ENCODE measurements at regions not wholly inside any gene's neighbourhood (a gene's known extent, or its start where the extent isn't known, plus 50 kb on each side); places are given as distances from the start of the nearest gene placed in this dataset.

- H3K27me3 ChIP-seq (ENCODE audit: control insufficient read depth, insufficient read depth, low read length) = no peaks in the 10 kb centered on the region
- no peaks in the 10 kb centered on the region for H3K9me3 ChIP-seq (ENCODE audit: control insufficient read depth, insufficient read depth, low read depth, low read length)
- no peak for DNase-seq (ENCODE audit: low read depth in 2 of 2)
- H3K9ac ChIP-seq (ENCODE audit: insufficient read depth, low read length) = no peak overlapping the region
- H3K79me2 ChIP-seq (ENCODE audit: control insufficient read depth, insufficient read depth, low read length) = no peaks in the 10 kb centered on the region
- no peak overlapping the region for H3K27ac ChIP-seq (ENCODE audit: insufficient read depth, low read length)
- no peaks in the 10 kb centered on the region for H3K36me3 ChIP-seq (ENCODE audit: control insufficient read depth, insufficient read depth, low read length)
- no peak overlapping the region for H3K4me2 ChIP-seq (ENCODE audit: extremely low read depth, insufficient read depth, low read length)
- no peaks in the 10 kb centered on the region for H3K4me1 ChIP-seq (ENCODE audit: control insufficient read depth, extremely low read depth, insufficient read depth, low read length)
- no peaks in the 10 kb centered on the region for H4K20me1 ChIP-seq (ENCODE audit: control insufficient read depth, extremely low read depth, insufficient read depth, low read length)
- TF ChIP-seq CTCF (conservative IDR thresholded peaks at IDR 0.05 in 1 of 2, IDR thresholded peaks at IDR 0.05 in 1 of 2; ENCODE audit: low read depth in 1 of 2, low read length in 2 of 2) (no peak), EZH2 (IDR thresholded peaks at IDR 0.05; ENCODE audit: low read length, missing control alignments) (no peak)
- H3K4me3 ChIP-seq (replicated peaks in 1 of 4; ENCODE audit: control extremely low read depth in 1 of 4, insufficient read depth in 1 of 4, low read depth in 3 of 4, low read length in 4 of 4) = no peak overlapping the region
- H2AFZ ChIP-seq (ENCODE audit: low read length) = no peak overlapping the region
These were observed 99.2 kb downstream of the VPREB1 start for GRCh38 chr22:22343581-22344296.

GRCh38 chr22:22344430-22344829 lies 99.8 kb downstream of the VPREB1 start:
- H3K27ac ChIP-seq (ENCODE audit: insufficient read depth, low read length) = no peak overlapping the region
- no peaks in the 10 kb centered on the region for H3K36me3 ChIP-seq (ENCODE audit: control insufficient read depth, insufficient read depth, low read length)
- H2AFZ ChIP-seq (ENCODE audit: low read length) = no peak overlapping the region
- TF ChIP-seq CTCF (conservative IDR thresholded peaks at IDR 0.05 in 1 of 2, IDR thresholded peaks at IDR 0.05 in 1 of 2; ENCODE audit: low read depth in 1 of 2, low read length in 2 of 2) (no peak), EZH2 (IDR thresholded peaks at IDR 0.05; ENCODE audit: low read length, missing control alignments) (no peak)
- no peaks in the 10 kb centered on the region for H3K27me3 ChIP-seq (ENCODE audit: control insufficient read depth, insufficient read depth, low read length)
- no peaks in the 10 kb centered on the region for H4K20me1 ChIP-seq (ENCODE audit: control insufficient read depth, extremely low read depth, insufficient read depth, low read length)
- H3K9ac ChIP-seq (ENCODE audit: insufficient read depth, low read length) = no peak overlapping the region
- no peak overlapping the region for H3K4me3 ChIP-seq (replicated peaks in 1 of 4; ENCODE audit: control extremely low read depth in 1 of 4, insufficient read depth in 1 of 4, low read depth in 3 of 4, low read length in 4 of 4)
- H3K9me3 ChIP-seq (ENCODE audit: control insufficient read depth, insufficient read depth, low read depth, low read length) = no peaks in the 10 kb centered on the region
- no peaks in the 10 kb centered on the region for H3K79me2 ChIP-seq (ENCODE audit: control insufficient read depth, insufficient read depth, low read length)
- no peak for DNase-seq (ENCODE audit: low read depth in 2 of 2)
- no peak overlapping the region for H3K4me2 ChIP-seq (ENCODE audit: extremely low read depth, insufficient read depth, low read length)
- H3K4me1 ChIP-seq (ENCODE audit: control insufficient read depth, extremely low read depth, insufficient read depth, low read length) = no peaks in the 10 kb centered on the region

GRCh38 chr22:22345781-22346180 lies 101.2 kb downstream of the VPREB1 start:
- TF ChIP-seq CTCF (conservative IDR thresholded peaks at IDR 0.05 in 1 of 2, IDR thresholded peaks at IDR 0.05 in 1 of 2; ENCODE audit: low read depth in 1 of 2, low read length in 2 of 2) (no peak), EZH2 (IDR thresholded peaks at IDR 0.05; ENCODE audit: low read length, missing control alignments) (no peak)
- H4K20me1 ChIP-seq (ENCODE audit: control insufficient read depth, extremely low read depth, insufficient read depth, low read length) = no peaks in the 10 kb centered on the region

More at GRCh38 chr22:22345781-22346180, 101.2 kb downstream of the VPREB1 start:
- H2AFZ ChIP-seq (ENCODE audit: low read length) = no peak overlapping the region
- no peaks in the 10 kb centered on the region for H3K9me3 ChIP-seq (ENCODE audit: control insufficient read depth, insufficient read depth, low read depth, low read length)
- no peaks in the 10 kb centered on the region for H3K79me2 ChIP-seq (ENCODE audit: control insufficient read depth, insufficient read depth, low read length)
- no peaks in the 10 kb centered on the region for H3K27me3 ChIP-seq (ENCODE audit: control insufficient read depth, insufficient read depth, low read length)
- DNase-seq (ENCODE audit: low read depth in 2 of 2) = no peak
- H3K4me1 ChIP-seq (ENCODE audit: control insufficient read depth, extremely low read depth, insufficient read depth, low read length) = no peaks in the 10 kb centered on the region
- no peak overlapping the region for H3K9ac ChIP-seq (ENCODE audit: insufficient read depth, low read length)
- H3K4me3 ChIP-seq (replicated peaks in 1 of 4; ENCODE audit: control extremely low read depth in 1 of 4, insufficient read depth in 1 of 4, low read depth in 3 of 4, low read length in 4 of 4) = no peak overlapping the region
- H3K27ac ChIP-seq (ENCODE audit: insufficient read depth, low read length) = no peak overlapping the region
- no peaks in the 10 kb centered on the region for H3K36me3 ChIP-seq (ENCODE audit: control insufficient read depth, insufficient read depth, low read length)
- H3K4me2 ChIP-seq (ENCODE audit: extremely low read depth, insufficient read depth, low read length) = no peak overlapping the region

All from fibroblast of lung (primary cell).